Activated CD4-positive, alpha-beta memory T cell treated with anti-CD3 and anti-CD28 coated beads, Interleukin-2, amount 10 ng/mL, durations not matched to agents 7 days and 5 days (primary cell): ENCODE measurements at regions not wholly inside any gene's neighbourhood (a gene's known extent, or its start where the extent isn't known, plus 50 kb on each side); places are given as distances from the start of the nearest gene placed in this dataset.
"Not testable (repeated sequence)": the region's sequence is repeated elsewhere in the genome, so short reads cannot be mapped to it uniquely, and the experiment has no call there.

Experiments
- CTCF ChIA-PET: fragments of 350-600 bp; sonication (Branson Sonifier 250); formaldehyde crosslinking; loops from one replicate; lab custom pipeline; 2021; ENCODE audit warnings: antibody characterized with exemption, inconsistent platforms; lab: Charles Lee
- POLR2A ChIA-PET: fragments of 350-600 bp; sonication (Branson Sonifier 250); formaldehyde crosslinking; loops from one replicate; lab custom pipeline; 2021; ENCODE audit warnings: antibody characterized with exemption; lab: Charles Lee
- DNase-seq: peaks from one replicate; pipeline ENCODE4 v3.0.0-alpha.2; 2020
- H3K27ac Mint-ChIP-seq: one replicate; pipeline ENCODE4 v1.8.0; 2021; ENCODE audit warnings: mild to moderate bottlenecking, mixed read lengths
- H3K27me3 Mint-ChIP-seq: one replicate; pipeline ENCODE4 v1.8.0; 2021; ENCODE audit warnings: mixed read lengths
- H3K36me3 Mint-ChIP-seq: one replicate; pipeline ENCODE4 v1.8.0; 2021; ENCODE audit warnings: low read depth, mixed read lengths
- H3K4me1 Mint-ChIP-seq: one replicate; pipeline ENCODE4 v1.8.0; 2021; ENCODE audit warnings: mixed read lengths
- H3K4me3 Mint-ChIP-seq: one replicate; pipeline ENCODE4 v1.8.0; 2021; ENCODE audit warnings: mild to moderate bottlenecking, mixed read lengths
- H3K9me3 Mint-ChIP-seq: one replicate; pipeline ENCODE4 v1.8.0; 2021; ENCODE audit warnings: mixed read lengths

GRCh38 chr1:113207019-113207418 lies 134.0 kb downstream of the LRIG2 start:
- ChIA-PET CTCF (no interaction called here), POLR2A (no interaction called here)
- H3K27me3 Mint-ChIP-seq, result peaks cover 17% of the 10 kb centered on the region
- no peak for DNase-seq
- no peaks in the 10 kb centered on the region for H3K36me3 Mint-ChIP-seq
- peaks cover 2% of the 10 kb centered on the region for H3K4me1 Mint-ChIP-seq
- H3K4me3 Mint-ChIP-seq, result no peak overlapping the region
- no peaks in the 10 kb centered on the region for H3K9me3 Mint-ChIP-seq
- H3K27ac Mint-ChIP-seq, result no peak overlapping the region

GRCh38 chr1:113207457-113207856 lies 134.5 kb downstream of the LRIG2 start:
- Mint-ChIP-seq H3K9me3 (no peaks in the 10 kb centered on the region), H3K4me3 (no peak overlapping the region), H3K36me3 (no peaks in the 10 kb centered on the region), H3K27ac (no peak overlapping the region), H3K4me1 (peaks cover 2% of the 10 kb centered on the region), H3K27me3 (peaks cover 15% of the 10 kb centered on the region)
- CTCF ChIA-PET, result no interaction called here
- DNase-seq, result no peak
- POLR2A ChIA-PET, result no interaction called here

- POLR2A ChIA-PET, H3K4me3 Mint-ChIP-seq, H3K36me3 Mint-ChIP-seq, H3K27ac Mint-ChIP-seq, H3K4me1 Mint-ChIP-seq, H3K9me3 Mint-ChIP-seq, CTCF ChIA-PET, DNase-seq: not testable (repeated sequence)
- peaks cover 12% of the 10 kb centered on the region for H3K27me3 Mint-ChIP-seq
Measured at GRCh38 chr1:113208425-113208824, 135.4 kb downstream of the LRIG2 start.

- peaks cover 2% of the 10 kb centered on the region for H3K4me1 Mint-ChIP-seq
- H3K27ac Mint-ChIP-seq, result no peak overlapping the region
- H3K9me3 Mint-ChIP-seq, result no peaks in the 10 kb centered on the region
- CTCF ChIA-PET, result no interaction called here
- POLR2A ChIA-PET, result no interaction called here
- no peaks in the 10 kb centered on the region for H3K36me3 Mint-ChIP-seq
- H3K27me3 Mint-ChIP-seq, result peaks cover 8% of the 10 kb centered on the region
- no peak overlapping the region for H3K4me3 Mint-ChIP-seq
- DNase-seq, result no peak
Measured at GRCh38 chr1:113210248-113210647, 137.2 kb downstream of the LRIG2 start.

GRCh38 chr1:113211467-113211866 lies 138.5 kb downstream of the LRIG2 start:
- ChIA-PET POLR2A (no interaction called here), CTCF (no interaction called here)
- Mint-ChIP-seq H3K4me3 (no peak overlapping the region), H3K9me3 (no peaks in the 10 kb centered on the region), H3K36me3 (no peaks in the 10 kb centered on the region), H3K27ac (no peak overlapping the region), H3K27me3 (peaks cover 8% of the 10 kb centered on the region), H3K4me1 (peaks cover 2% of the 10 kb centered on the region)
- no peak for DNase-seq

- Mint-ChIP-seq H3K36me3 (no peaks in the 10 kb centered on the region), H3K27me3 (peaks cover 5% of the 10 kb centered on the region), H3K27ac (no peak overlapping the region), H3K4me1 (no peaks in the 10 kb centered on the region), H3K9me3 (no peaks in the 10 kb centered on the region), H3K4me3 (no peak overlapping the region)
- CTCF ChIA-PET, result no interaction called here
- DNase-seq, result no peak
- POLR2A ChIA-PET, result no interaction called here
Measured at GRCh38 chr1:113215015-113215414, 142.0 kb downstream of the LRIG2 start.

- Mint-ChIP-seq H3K4me3 (no peak overlapping the region), H3K4me1 (no peaks in the 10 kb centered on the region), H3K36me3 (no peaks in the 10 kb centered on the region), H3K27ac (no peak overlapping the region), H3K27me3 (peaks cover 3% of the 10 kb centered on the region), H3K9me3 (no peaks in the 10 kb centered on the region)
- CTCF ChIA-PET, result no interaction called here
- no peak for DNase-seq
- POLR2A ChIA-PET, result no interaction called here
Measured at GRCh38 chr1:113216664-113217063, 143.7 kb downstream of the LRIG2 start.

GRCh38 chr1:113217447-113218208 lies 144.6 kb downstream of the LRIG2 start:
- no peaks in the 10 kb centered on the region for H3K36me3 Mint-ChIP-seq
- CTCF ChIA-PET, result no interaction called here
- DNase-seq, result no peak

GRCh38 chr1:113219377-113219776 lies 146.4 kb downstream of the LRIG2 start:
- Mint-ChIP-seq H3K36me3 (no peaks in the 10 kb centered on the region), H3K4me3 (no peak overlapping the region), H3K27ac (no peak overlapping the region), H3K9me3 (no peaks in the 10 kb centered on the region), H3K27me3 (peaks cover 2% of the 10 kb centered on the region), H3K4me1 (no peaks in the 10 kb centered on the region)
- no peak for DNase-seq
- CTCF ChIA-PET, result interaction anchor here (1.6 kb wide), 1 partner anchor 172 kb away, joined by 3 read pairs; no protein-coding TSS in a partner anchor
- POLR2A ChIA-PET, result no interaction called here

More at GRCh38 chr1:113217447-113218208, 144.6 kb downstream of the LRIG2 start:
- Mint-ChIP-seq H3K9me3 (no peaks in the 10 kb centered on the region), H3K27me3 (peaks cover 3% of the 10 kb centered on the region), H3K27ac (no peak overlapping the region), H3K4me3 (no peak overlapping the region), H3K4me1 (no peaks in the 10 kb centered on the region)
- POLR2A ChIA-PET, result no interaction called here

- Mint-ChIP-seq H3K27ac (no peak overlapping the region), H3K9me3 (no peaks in the 10 kb centered on the region), H3K27me3 (peaks cover 2% of the 10 kb centered on the region), H3K4me1 (no peaks in the 10 kb centered on the region), H3K4me3 (no peak overlapping the region), H3K36me3 (no peaks in the 10 kb centered on the region)
- POLR2A ChIA-PET, result no interaction called here
- CTCF ChIA-PET, result interaction anchor here (1.6 kb wide), 1 partner anchor 172 kb away, joined by 3 read pairs; no protein-coding TSS in a partner anchor
- DNase-seq, result no peak
Measured at GRCh38 chr1:113219828-113220227, 146.8 kb downstream of the LRIG2 start.

- Mint-ChIP-seq H3K4me3 (no peak overlapping the region), H3K36me3 (no peaks in the 10 kb centered on the region), H3K9me3 (no peaks in the 10 kb centered on the region), H3K27ac (no peak overlapping the region), H3K4me1 (peaks cover 11% of the 10 kb centered on the region), H3K27me3 (peaks cover 9% of the 10 kb centered on the region)
- ChIA-PET CTCF (no interaction called here), POLR2A (interaction anchor here (0.7 kb wide), 1 partner anchor 421 kb away, joined by 3 read pairs; no protein-coding TSS in a partner anchor)
- no peak for DNase-seq
Measured at GRCh38 chr1:113223040-113223439, 150.0 kb downstream of the LRIG2 start.

GRCh38 chr1:113223546-113223945 lies 150.5 kb downstream of the LRIG2 start:
- Mint-ChIP-seq H3K27ac (no peak overlapping the region), H3K4me3 (no peak overlapping the region), H3K36me3 (no peaks in the 10 kb centered on the region), H3K4me1 (peaks cover 11% of the 10 kb centered on the region), H3K9me3 (no peaks in the 10 kb centered on the region), H3K27me3 (peaks cover 13% of the 10 kb centered on the region)
- CTCF ChIA-PET, result no interaction called here
- POLR2A ChIA-PET, result no interaction called here
- DNase-seq, result no peak

- Mint-ChIP-seq H3K4me1 (peaks cover 11% of the 10 kb centered on the region), H3K36me3 (no peaks in the 10 kb centered on the region), H3K4me3 (peak overlapping the region; percentile 2), H3K27me3 (peaks cover 25% of the 10 kb centered on the region), H3K27ac (no peak overlapping the region), H3K9me3 (no peaks in the 10 kb centered on the region)
- ChIA-PET POLR2A (no interaction called here), CTCF (interaction anchor here (0.8 kb wide), 1 partner anchor 29 kb away, joined by 3 read pairs; no protein-coding TSS in a partner anchor)
- peak; percentile 47 for DNase-seq
Measured at GRCh38 chr1:113226148-113226547, 153.2 kb downstream of the LRIG2 start.

- H3K27me3 Mint-ChIP-seq, result peaks cover 24% of the 10 kb centered on the region
- CTCF ChIA-PET, result no interaction called here
- H3K4me1 Mint-ChIP-seq, result no peaks in the 10 kb centered on the region
- H3K36me3 Mint-ChIP-seq, result no peaks in the 10 kb centered on the region
- H3K27ac Mint-ChIP-seq, result no peak overlapping the region
- POLR2A ChIA-PET, result no interaction called here
- no peak overlapping the region for H3K4me3 Mint-ChIP-seq
- H3K9me3 Mint-ChIP-seq, result no peaks in the 10 kb centered on the region
- no peak for DNase-seq
Measured at GRCh38 chr1:113231866-113232265, 158.4 kb upstream of the MAGI3 start.
